Lung (tissue), 11 donors: ENCODE measurements at regions not wholly inside any gene's neighbourhood (a gene's known extent, or its start where the extent isn't known, plus 50 kb on each side); places are given as distances from the start of the nearest gene placed in this dataset.

ENCODE experiments used
- ATAC-seq: fragments of 200-7000 bp; cut with Tn5 transposase; one replicate; pipeline ENCODE4 v1.9.1; 2020; ENCODE audit warnings: moderate number of reproducible peaks; ENCODE audit not compliant: insufficient read depth, low FRiP score
- DNase-seq, 3 donors: peaks; one replicate each; pipeline ENCODE4 v3.0.0-alpha.2; 2013 to 2017
- H3K27ac ChIP-seq, 2 donors: one replicate each; pipeline ENCODE4 v1.5.1; 2013; ENCODE audit warnings: mild to moderate bottlenecking in 2 of 2, moderate library complexity in 2 of 2, control low read depth in 1 of 2, inconsistent platforms in 1 of 2, low read depth in 1 of 2, low read length in 1 of 2
- H3K27me3 ChIP-seq, 3 donors: one replicate each; pipeline ENCODE4 v1.5.1; 2013; ENCODE audit warnings: low read length in 2 of 3; ENCODE audit not compliant: control insufficient read depth in 3 of 3, insufficient read depth in 3 of 3
- H3K36me3 ChIP-seq, 4 donors: one replicate each; pipeline ENCODE4 v1.5.1; 2013; ENCODE audit warnings: low read length in 4 of 4, mild to moderate bottlenecking in 1 of 4, moderate library complexity in 1 of 4; ENCODE audit not compliant: control insufficient read depth in 4 of 4, insufficient read depth in 4 of 4
- H3K4me1 ChIP-seq, 5 donors: one replicate each; pipeline ENCODE4 v1.5.1; 2013; ENCODE audit warnings: low read length in 5 of 5, mild to moderate bottlenecking in 2 of 5, moderate library complexity in 1 of 5; ENCODE audit not compliant: control insufficient read depth in 5 of 5, insufficient read depth in 5 of 5
- H3K4me3 ChIP-seq: one replicate; pipeline ENCODE4 v1.5.1; 2013; ENCODE audit warnings: mild to moderate bottlenecking, control low read depth, moderate library complexity
- H3K9ac ChIP-seq, 2 donors: one replicate each; pipeline ENCODE4 v1.5.1; 2013; ENCODE audit warnings: low read length in 2 of 2, control low read depth in 1 of 2; ENCODE audit not compliant: insufficient read depth in 1 of 2
- H3K9me3 ChIP-seq, 4 donors: one replicate each; pipeline ENCODE4 v1.5.1; 2013; ENCODE audit warnings: low read length in 3 of 4, mild to moderate bottlenecking in 1 of 4, moderate library complexity in 1 of 4; ENCODE audit not compliant: control insufficient read depth in 4 of 4, insufficient read depth in 3 of 4
- CTCF ChIP-seq: IDR thresholded peaks from 2 replicates; pipeline ENCODE4 v1.5.1; 2012; ENCODE audit warnings: mild to moderate bottlenecking; ENCODE audit errors: control extremely low read depth, extremely low read depth
- WGBS, 2 donors: extraction: QIAGEN DNeasy Blood & Tissue Kit; methylation state at CpG; one replicate each; pipeline ENCODE4 v1.1.7; 2013; 5-methylcytosine and 5-hydroxymethylcytosine counted together
- donor health status: control.
- donor health status: control.
- donor health status: Bipolar disorder and iron deficiency.
- donor health status: healthy.
- donor health status: DM: yes; HTN: yes; CAD: no.

DNA sequence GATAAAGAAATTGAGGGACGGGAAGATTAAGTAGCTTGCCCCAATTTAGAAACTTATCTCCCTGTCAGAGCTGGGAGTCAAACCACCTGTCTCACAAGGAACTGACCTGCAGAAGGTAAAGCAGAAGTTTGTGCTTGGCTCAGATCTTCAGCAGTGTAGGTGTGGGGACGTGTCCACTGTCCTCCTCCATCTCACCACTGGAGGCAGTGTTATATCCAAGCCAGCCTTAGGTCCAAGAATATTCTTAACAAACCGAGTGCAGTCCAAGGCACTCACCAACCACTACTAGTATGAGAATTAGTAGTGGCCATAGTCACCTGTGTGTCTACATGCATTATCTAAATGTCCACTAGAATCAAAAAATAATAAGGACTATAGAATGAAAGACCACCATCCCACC, 86.3 kb upstream of the IRX1 start:
- peaks cover 0 to 3% (median 0%) of the 10 kb centered on the region in 3 donors for H3K27me3 ChIP-seq
- TF ChIP-seq CTCF: no peak
- H3K36me3 ChIP-seq: no peaks in the 10 kb centered on the region

DNA sequence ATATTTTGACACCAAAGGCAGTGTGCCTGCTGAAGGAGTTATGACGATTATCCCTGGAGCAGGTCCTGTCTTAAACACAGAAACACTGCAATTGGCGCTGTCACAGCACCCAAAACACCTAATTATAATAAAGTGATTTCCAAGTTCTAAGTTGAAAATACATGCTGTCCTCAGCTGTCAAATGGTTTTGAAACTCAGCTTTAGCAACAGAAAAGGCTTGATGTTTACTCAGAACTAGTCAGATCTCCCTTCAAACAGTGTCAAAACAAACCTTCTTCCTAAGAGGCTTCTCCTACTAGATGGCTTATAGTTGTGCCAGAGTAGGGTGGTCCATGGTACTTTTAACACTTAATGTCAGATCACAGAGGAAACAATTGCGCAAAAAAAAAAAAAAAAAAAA, 87.2 kb upstream of the IRX1 start:
- Histone ChIP-seq H3K4me1 (peaks cover 0 to 4% (median 0%) of the 10 kb centered on the region in 5 donors), H3K4me3 (no peak overlapping the region), H3K27me3 (peaks cover 0 to 3% (median 0%) of the 10 kb centered on the region in 3 donors), H3K27ac (no peak overlapping the region), H3K9me3 (peaks cover 0 to 9% (median 0%) of the 10 kb centered on the region in 4 donors), H3K9ac (no peak overlapping the region), H3K36me3 (no peaks in the 10 kb centered on the region)
- 93 to 97% methylated on average over 3 of the region's 3 CpGs for WGBS, 2 donors
- TF ChIP-seq CTCF: no peak
- DNase-seq: no peak
- no peak for ATAC-seq

More for the DNA sequence above, 86.3 kb upstream of the IRX1 start:
- ATAC-seq: no peak
- no peak overlapping the region for H3K4me3 ChIP-seq
- no peak for DNase-seq
- no peak overlapping the region for H3K27ac ChIP-seq
- H3K4me1 ChIP-seq: peaks cover 0 to 4% (median 0%) of the 10 kb centered on the region in 5 donors
- peaks cover 0 to 9% (median 0%) of the 10 kb centered on the region in 4 donors for H3K9me3 ChIP-seq
- no peak overlapping the region for H3K9ac ChIP-seq
- 82 to 86% methylated on average over 3 of the region's 3 CpGs for WGBS, 2 donors

GRCh38 chr5:3490957-3491507, 104.6 kb upstream of the IRX1 start:
- TF ChIP-seq CTCF: no peak
- no peak for ATAC-seq

More at GRCh38 chr5:3490957-3491507, 104.6 kb upstream of the IRX1 start:
- Histone ChIP-seq H3K4me3 (no peak overlapping the region), H3K9me3 (no peaks in the 10 kb centered on the region), H3K36me3 (no peaks in the 10 kb centered on the region), H3K27me3 (no peaks in the 10 kb centered on the region), H3K4me1 (no peaks in the 10 kb centered on the region), H3K27ac (no peak overlapping the region), H3K9ac (no peak overlapping the region)
- no peak for DNase-seq
- WGBS, 2 donors: 69 to 78% methylated on average over 18 of the region's 18 CpGs
